Endodermal cell (in vitro differentiated cells): ENCODE measurements at regions not wholly inside any gene's neighbourhood (a gene's known extent, or its start where the extent isn't known, plus 50 kb on each side); places are given as distances from the start of the nearest gene placed in this dataset.
"Not testable (repeated sequence)": the region's sequence is repeated elsewhere in the genome, so short reads cannot be mapped to it uniquely, and the experiment has no call there.

ENCODE experiments used
- DNase-seq: peaks from one replicate; pipeline ENCODE4 v3.0.0-alpha.2; 2017
- H3K27ac ChIP-seq: 2 replicates; pipeline ENCODE4 v1.5.1; 2013; ENCODE audit warnings: mild to moderate bottlenecking, low read depth, low read length, moderate library complexity
- H3K27me3 ChIP-seq: 2 replicates; pipeline ENCODE4 v1.6.1; 2013; ENCODE audit warnings: mild to moderate bottlenecking, low read length, moderate library complexity; ENCODE audit not compliant: insufficient read depth, control insufficient read depth, poor library complexity, severe bottlenecking
- H3K36me3 ChIP-seq: 2 replicates; pipeline ENCODE4 v1.7.0; 2013; ENCODE audit warnings: mild to moderate bottlenecking, low read length, moderate library complexity; ENCODE audit not compliant: control insufficient read depth, insufficient read depth
- H3K4me1 ChIP-seq: one replicate; pipeline ENCODE4 v1.7.0; 2013; ENCODE audit warnings: low read length; ENCODE audit not compliant: control insufficient read depth, insufficient read depth
- H3K4me3 ChIP-seq: 2 replicates; pipeline ENCODE4 v1.5.1; 2013; ENCODE audit warnings: mild to moderate bottlenecking, low read length, moderate library complexity
- H3K9ac ChIP-seq: 2 replicates; pipeline ENCODE4 v1.6.1; 2013; ENCODE audit warnings: mild to moderate bottlenecking, low read length, moderate library complexity; ENCODE audit not compliant: poor library complexity, severe bottlenecking; ENCODE audit errors: extremely low read depth
- H3K9me3 ChIP-seq: 2 replicates; pipeline ENCODE4 v1.6.1; 2013; ENCODE audit warnings: mild to moderate bottlenecking, low read length, moderate library complexity; ENCODE audit not compliant: control insufficient read depth
- H3K27ac Mint-ChIP-seq: 2 replicates; pipeline ENCODE4 v1.8.0; 2020; ENCODE audit warnings: mixed read lengths
- H3K27me3 Mint-ChIP-seq: 2 replicates; pipeline ENCODE4 v1.8.0; 2021; ENCODE audit warnings: mild to moderate bottlenecking, mixed read lengths; ENCODE audit not compliant: insufficient read depth
- H3K36me3 Mint-ChIP-seq: 2 replicates; pipeline ENCODE4 v1.8.0; 2020; ENCODE audit warnings: low read depth, mixed read lengths
- H3K4me1 Mint-ChIP-seq: 2 replicates; pipeline ENCODE4 v1.8.0; 2020; ENCODE audit warnings: mixed read lengths
- H3K4me3 Mint-ChIP-seq: 2 replicates; pipeline ENCODE4 v1.8.0; 2020; ENCODE audit warnings: mild to moderate bottlenecking, moderate library complexity, mixed read lengths
- H3K9me3 Mint-ChIP-seq: 2 replicates; pipeline ENCODE4 v1.8.0; 2020; ENCODE audit warnings: mild to moderate bottlenecking, mixed read lengths
- CTCF ChIP-seq: fragments of 200-600 bp; sonication (generic); conservative IDR thresholded peaks from 2 replicates; pipeline ENCODE4 v1.5.0; 2021; ENCODE audit warnings: antibody characterized with exemption, mild to moderate bottlenecking
- WGBS, 2 experiments: methylation state at CpG; one replicate each; pipeline versions ENCODE4 v1.1.5 to v1.1.7; 2013; ENCODE audit warnings: missing lambda C conversion rate in 2 of 2, mixed read lengths in 1 of 2; ENCODE audit not compliant: insufficient coverage in 1 of 2, insufficient read length in 1 of 2; 5-methylcytosine and 5-hydroxymethylcytosine counted together

- Mint-ChIP-seq H3K4me1 (peaks cover 3% of the 10 kb centered on the region), H3K36me3 (no peaks in the 10 kb centered on the region), H3K9me3 (peaks cover 3% of the 10 kb centered on the region), H3K4me3 (no peak overlapping the region), H3K27me3 (peaks cover 1% of the 10 kb centered on the region), H3K27ac (no peak overlapping the region)
- Histone ChIP-seq H3K9me3 (no peaks in the 10 kb centered on the region), H3K36me3 (no peaks in the 10 kb centered on the region), H3K27me3 (peaks cover 12% of the 10 kb centered on the region), H3K27ac (no peak overlapping the region), H3K4me3 (no peak overlapping the region), H3K4me1 (no peaks in the 10 kb centered on the region), H3K9ac (no peak overlapping the region)
- no peak for TF ChIP-seq CTCF
- 87 to 94% methylated on average over 2 to 3 of the region's 3 CpGs for WGBS, 2 experiments
- DNase-seq, result no peak
These were observed 128.4 kb downstream of the NAA11 start for GRCh38 chr4:79197275-79198009.

- not testable (repeated sequence) for DNase-seq, H3K4me3 Mint-ChIP-seq, H3K36me3 ChIP-seq, H3K9me3 ChIP-seq, H3K9ac ChIP-seq, H3K27ac Mint-ChIP-seq, H3K36me3 Mint-ChIP-seq, H3K27ac ChIP-seq, H3K4me3 ChIP-seq, H3K27me3 Mint-ChIP-seq, H3K4me1 ChIP-seq, H3K27me3 ChIP-seq, H3K4me1 Mint-ChIP-seq
- 90% methylated on average over 1 of the region's 1 CpG; no CpG with 5 or more reads in 1 of the 2 experiments for WGBS, 2 experiments
- peaks cover 24% of the 10 kb centered on the region for H3K9me3 Mint-ChIP-seq
These were observed 134.6 kb downstream of the NAA11 start for GRCh38 chr4:79191292-79191691.

- no peaks in the 10 kb centered on the region for H3K36me3 ChIP-seq
- Mint-ChIP-seq H3K4me3 (no peak overlapping the region), H3K4me1 (no peaks in the 10 kb centered on the region), H3K9me3 (peaks cover 8% of the 10 kb centered on the region), H3K27me3 (no peaks in the 10 kb centered on the region), H3K36me3 (no peaks in the 10 kb centered on the region), H3K27ac (no peak overlapping the region)
- WGBS, 2 experiments, result 79 to 86% methylated on average over 1 to 2 of the region's 3 CpGs
- no peaks in the 10 kb centered on the region for H3K9me3 ChIP-seq
- TF ChIP-seq CTCF, result no peak
- H3K4me3 ChIP-seq, result no peak overlapping the region
- H3K4me1 ChIP-seq, result no peaks in the 10 kb centered on the region
- H3K27me3 ChIP-seq, result no peaks in the 10 kb centered on the region
- no peak for DNase-seq
- H3K27ac ChIP-seq, result no peak overlapping the region
- H3K9ac ChIP-seq, result no peak overlapping the region
These were observed 140.3 kb downstream of the NAA11 start for GRCh38 chr4:79185526-79186045.
